ENCODE measurements at regions not wholly inside any gene's neighbourhood (a gene's known extent, or its start where the extent isn't known, plus 50 kb on each side); places are given as distances from the start of the nearest gene placed in this dataset.

DNA sequence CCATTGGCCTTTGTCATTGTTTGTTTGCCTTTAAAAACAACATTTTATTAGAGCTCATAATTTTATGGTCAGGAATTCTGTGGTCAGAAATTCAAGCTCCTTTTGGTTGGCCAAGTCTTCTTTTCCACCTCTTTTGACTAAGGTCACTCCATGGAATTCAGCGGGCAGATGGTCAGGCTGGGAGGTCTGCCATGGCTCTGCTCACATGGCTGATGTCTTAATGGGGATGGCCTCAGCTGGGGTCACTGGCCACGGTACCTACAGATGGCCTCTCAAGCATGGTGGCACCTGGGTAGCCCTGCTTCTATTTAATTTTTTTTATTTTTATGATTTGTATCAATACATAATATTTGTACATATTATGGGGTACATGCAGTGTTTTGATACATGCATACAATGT, 360.8 kb upstream of the MCTP2 start:
- no peak overlapping the region for H4K8ac ChIP-seq (ENCODE audit: low read depth in 2 of 2, low read length in 2 of 2)
- no TSS peak for BruUV-seq (replicated peaks)
- H3K14ac ChIP-seq (replicated peaks; ENCODE audit: low read depth, low read length), result no peak overlapping the region
- no peaks in the 10 kb centered on the region for H3K9me1 ChIP-seq (ENCODE audit: insufficient read depth, low read length)
- H2BK15ac ChIP-seq (ENCODE audit: low read depth, low read length), result no peak overlapping the region
- no peaks in the 10 kb centered on the region for H3K27me3 ChIP-seq (ENCODE audit: control insufficient read depth, insufficient read depth, low read length)
- no peak overlapping the region for H3K56ac ChIP-seq (ENCODE audit: extremely low read depth, insufficient read depth, low read length)
- H2BK120ac ChIP-seq (ENCODE audit: low read depth, low read length), result no peak overlapping the region
- H3K18ac ChIP-seq (ENCODE audit: low read depth, low read length), result no peak overlapping the region
- no peak overlapping the region for H4K91ac ChIP-seq (ENCODE audit: insufficient read depth, low read depth, low read length)
- no peak overlapping the region for H2AK9ac ChIP-seq (replicated peaks; ENCODE audit: low read depth, low read length, poor library complexity)
- H3K4ac ChIP-seq (ENCODE audit: low read depth, low read length), result no peak overlapping the region
- WGBS, 2 experiments (ENCODE audit: extremely low coverage in 2 of 2, insufficient read length in 1 of 2), result no CpG with 5 or more reads among the region's 2 CpGs
- no peak overlapping the region for H2BK5ac ChIP-seq (ENCODE audit: low read depth, low read length, poor library complexity, severe bottlenecking)
- H3K4me3 ChIP-seq (ENCODE audit: insufficient read depth, low read depth, low read length), result no peak overlapping the region
- dilution Hi-C loops (cut with HindIII; ENCODE audit: low sequenced_read_pairs, unreplicated experiment), result no loop called here
- intact Hi-C loops (cut with micrococcal nuclease), result no loop called here
- H3K4me1 ChIP-seq (ENCODE audit: control insufficient read depth, insufficient read depth, low read length), result no peaks in the 10 kb centered on the region
- H2BK20ac ChIP-seq (ENCODE audit: low read depth, low read length), result no peak overlapping the region
- ChIA-PET CTCF (no interaction called here), POLR2A (ENCODE audit: unreplicated experiment) (no interaction called here)
- no peak overlapping the region for H3K23ac ChIP-seq (ENCODE audit: low read depth, low read length)
- no peak overlapping the region for H3K27ac ChIP-seq (ENCODE audit: insufficient read depth, low read length)
- no peak overlapping the region for H2AK5ac ChIP-seq (ENCODE audit: low read depth, low read length)
- no peaks in the 10 kb centered on the region for H3K36me3 ChIP-seq (ENCODE audit: control insufficient read depth, insufficient read depth, low read length)
- no peak for DNase-seq
- TF ChIP-seq NFE2L2 (IDR thresholded peaks at IDR 0.05; ENCODE audit: low read depth, low read length) (no peak), MAFK (IDR thresholded peaks at IDR 0.05; ENCODE audit: low read depth, low read length) (no peak), BHLHE40 (IDR thresholded peaks at IDR 0.05; ENCODE audit: low read depth, low read length) (no peak), RCOR1 (IDR thresholded peaks at IDR 0.05; ENCODE audit: insufficient replicate concordance, low read length) (no peak)
- TF ChIP-seq, protein P1, sequence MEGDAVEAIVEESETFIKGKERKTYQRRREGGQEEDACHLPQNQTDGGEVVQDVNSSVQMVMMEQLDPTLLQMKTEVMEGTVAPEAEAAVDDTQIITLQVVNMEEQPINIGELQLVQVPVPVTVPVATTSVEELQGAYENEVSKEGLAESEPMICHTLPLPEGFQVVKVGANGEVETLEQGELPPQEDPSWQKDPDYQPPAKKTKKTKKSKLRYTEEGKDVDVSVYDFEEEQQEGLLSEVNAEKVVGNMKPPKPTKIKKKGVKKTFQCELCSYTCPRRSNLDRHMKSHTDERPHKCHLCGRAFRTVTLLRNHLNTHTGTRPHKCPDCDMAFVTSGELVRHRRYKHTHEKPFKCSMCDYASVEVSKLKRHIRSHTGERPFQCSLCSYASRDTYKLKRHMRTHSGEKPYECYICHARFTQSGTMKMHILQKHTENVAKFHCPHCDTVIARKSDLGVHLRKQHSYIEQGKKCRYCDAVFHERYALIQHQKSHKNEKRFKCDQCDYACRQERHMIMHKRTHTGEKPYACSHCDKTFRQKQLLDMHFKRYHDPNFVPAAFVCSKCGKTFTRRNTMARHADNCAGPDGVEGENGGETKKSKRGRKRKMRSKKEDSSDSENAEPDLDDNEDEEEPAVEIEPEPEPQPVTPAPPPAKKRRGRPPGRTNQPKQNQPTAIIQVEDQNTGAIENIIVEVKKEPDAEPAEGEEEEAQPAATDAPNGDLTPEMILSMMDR (conservative IDR thresholded peaks at IDR 0.05; ENCODE audit: low read depth, low read length), result no peak
- TF ChIP-seq, protein P2, sequence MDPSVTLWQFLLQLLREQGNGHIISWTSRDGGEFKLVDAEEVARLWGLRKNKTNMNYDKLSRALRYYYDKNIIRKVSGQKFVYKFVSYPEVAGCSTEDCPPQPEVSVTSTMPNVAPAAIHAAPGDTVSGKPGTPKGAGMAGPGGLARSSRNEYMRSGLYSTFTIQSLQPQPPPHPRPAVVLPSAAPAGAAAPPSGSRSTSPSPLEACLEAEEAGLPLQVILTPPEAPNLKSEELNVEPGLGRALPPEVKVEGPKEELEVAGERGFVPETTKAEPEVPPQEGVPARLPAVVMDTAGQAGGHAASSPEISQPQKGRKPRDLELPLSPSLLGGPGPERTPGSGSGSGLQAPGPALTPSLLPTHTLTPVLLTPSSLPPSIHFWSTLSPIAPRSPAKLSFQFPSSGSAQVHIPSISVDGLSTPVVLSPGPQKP (IDR thresholded peaks at IDR 0.05; ENCODE audit: borderline replicate concordance, low read depth, low read length), result no peak
- H3K4me2 ChIP-seq (ENCODE audit: low read depth, low read length), result no peak overlapping the region
- no peaks in the 10 kb centered on the region for H4K20me1 ChIP-seq (ENCODE audit: insufficient read depth, low read length)
- H3K9ac ChIP-seq (ENCODE audit: low read depth, low read length), result no peak overlapping the region
- no peak overlapping the region for H2AFZ ChIP-seq (replicated peaks; ENCODE audit: low read length, poor library complexity)
- peaks cover 6% of the 10 kb centered on the region for H3K9me3 ChIP-seq (ENCODE audit: control insufficient read depth, insufficient read depth, low read length)
- H4K5ac ChIP-seq (ENCODE audit: low read depth, low read length), result no peak overlapping the region
- in situ Hi-C loops (cut with MboI; ENCODE audit: low sequenced_read_pairs), result no loop called here
- H3K79me1 ChIP-seq (ENCODE audit: low read depth in 1 of 2, low read length in 2 of 2), result no peaks in the 10 kb centered on the region
- ATAC-seq (ENCODE audit: low read depth), result no peak
